IMR-90 (cell line): ENCODE measurements at regions not wholly inside any gene's neighbourhood (a gene's known extent, or its start where the extent isn't known, plus 50 kb on each side); places are given as distances from the start of the nearest gene placed in this dataset.

ENCODE experiments used
- ATAC-seq: fragments of 200-7000 bp; cut with Tn5 transposase; 2 replicates; pipeline ENCODE4 v1.9.1; 2020; ENCODE audit warnings: low read depth, mild to moderate bottlenecking, moderate library complexity
- BruUV-seq: library from RNA; stranded (reverse); fragments of 400-500 nt; replicated peaks from 2 replicates; lab custom pipeline; 2021; lab: Mats Ljungman, UMichigan
- CTCF ChIA-PET: fragments of 300-600 bp; formaldehyde crosslinking; extraction: SDS; loops from one replicate; lab custom pipeline; 2021; ENCODE audit warnings: antibody characterized with exemption; lab: Yijun Ruan, JAX
- POLR2A ChIA-PET: fragments of 300-600 bp; sonication (Branson Sonifier 250); formaldehyde crosslinking; loops from one replicate; lab custom pipeline; 2022; ENCODE audit warnings: antibody characterized with exemption; ENCODE audit not compliant: unreplicated experiment; lab: Charles Lee
- DNase-seq: peaks from one replicate; pipeline ENCODE4 v3.0.0; 2013
- H2AFZ ChIP-seq: replicated peaks from 2 replicates; pipeline ENCODE3; 2013; ENCODE audit warnings: low read length, mild to moderate bottlenecking; ENCODE audit not compliant: poor library complexity
- H2AK5ac ChIP-seq: 2 replicates; pipeline ENCODE4 v1.6.1; 2013; ENCODE audit warnings: low read depth, low read length, inconsistent platforms
- H2AK9ac ChIP-seq: replicated peaks from 2 replicates; pipeline ENCODE3; 2013; ENCODE audit warnings: mild to moderate bottlenecking, low read depth, low read length, moderate library complexity; ENCODE audit not compliant: poor library complexity
- H2BK120ac ChIP-seq: 2 replicates; pipeline ENCODE4 v1.6.1; 2013; ENCODE audit warnings: low read depth, low read length, inconsistent platforms
- H2BK15ac ChIP-seq: 3 replicates; pipeline ENCODE4 v1.6.1; 2013; ENCODE audit warnings: low read depth, low read length, inconsistent platforms
- H2BK20ac ChIP-seq: 2 replicates; pipeline ENCODE4 v1.6.1; 2013; ENCODE audit warnings: low read depth, mild to moderate bottlenecking, inconsistent platforms, low read length, moderate library complexity
- H2BK5ac ChIP-seq: 2 replicates; pipeline ENCODE4 v1.6.1; 2013; ENCODE audit warnings: mild to moderate bottlenecking, low read depth, low read length, inconsistent platforms; ENCODE audit not compliant: poor library complexity, severe bottlenecking
- H3K14ac ChIP-seq: replicated peaks from 2 replicates; pipeline ENCODE4 v1.6.1; 2013; ENCODE audit warnings: low read depth, low read length, inconsistent platforms
- H3K18ac ChIP-seq: 2 replicates; pipeline ENCODE4 v1.6.1; 2013; ENCODE audit warnings: low read depth, low read length, control low read depth
- H3K23ac ChIP-seq: 2 replicates; pipeline ENCODE4 v1.6.1; 2013; ENCODE audit warnings: low read depth, low read length, inconsistent platforms
- H3K27ac ChIP-seq: 2 replicates; pipeline ENCODE4 v1.5.1; 2013; ENCODE audit warnings: mild to moderate bottlenecking, control low read depth, low read length; ENCODE audit not compliant: insufficient read depth
- H3K27me3 ChIP-seq: 2 replicates; pipeline ENCODE4 v1.6.1; 2013; ENCODE audit warnings: low read length; ENCODE audit not compliant: control insufficient read depth, insufficient read depth
- H3K36me3 ChIP-seq: 2 replicates; pipeline ENCODE4 v1.6.1; 2013; ENCODE audit warnings: low read length, mixed read lengths; ENCODE audit not compliant: control insufficient read depth, insufficient read depth
- H3K4ac ChIP-seq: 2 replicates; pipeline ENCODE4 v1.6.1; 2013; ENCODE audit warnings: low read depth, low read length, inconsistent platforms
- H3K4me1 ChIP-seq: 2 replicates; pipeline ENCODE4 v1.6.1; 2013; ENCODE audit warnings: low read length, mixed read lengths; ENCODE audit not compliant: control insufficient read depth, insufficient read depth
- H3K4me2 ChIP-seq: 2 replicates; pipeline ENCODE4 v1.6.1; 2013; ENCODE audit warnings: low read depth, mild to moderate bottlenecking, control low read depth, low read length, moderate library complexity
- H3K4me3 ChIP-seq: 2 replicates; pipeline ENCODE4 v1.5.1; 2013; ENCODE audit warnings: low read depth, mild to moderate bottlenecking, control low read depth, low read length, moderate library complexity; ENCODE audit not compliant: insufficient read depth
- H3K56ac ChIP-seq: 2 replicates; pipeline ENCODE4 v1.6.1; 2013; ENCODE audit warnings: low read length, inconsistent platforms; ENCODE audit not compliant: insufficient read depth; ENCODE audit errors: extremely low read depth
- H3K79me1 ChIP-seq, 2 experiments: 2 replicates each; pipeline ENCODE4 v1.6.1; 2013; ENCODE audit warnings: low read length in 2 of 2, inconsistent platforms in 1 of 2, low read depth in 1 of 2
- H3K9ac ChIP-seq: 2 replicates; pipeline ENCODE4 v1.6.1; 2013; ENCODE audit warnings: low read depth, low read length, control low read depth
- H3K9me1 ChIP-seq: 2 replicates; pipeline ENCODE4 v1.6.1; 2013; ENCODE audit warnings: low read length, inconsistent platforms; ENCODE audit not compliant: insufficient read depth
- H3K9me3 ChIP-seq: 2 replicates; pipeline ENCODE4 v1.6.1; 2013; ENCODE audit warnings: low read length; ENCODE audit not compliant: control insufficient read depth, insufficient read depth
- H4K20me1 ChIP-seq: 2 replicates; pipeline ENCODE4 v1.6.1; 2013; ENCODE audit warnings: low read length, inconsistent platforms; ENCODE audit not compliant: insufficient read depth
- H4K5ac ChIP-seq: 2 replicates; pipeline ENCODE4 v1.6.1; 2013; ENCODE audit warnings: mild to moderate bottlenecking, low read depth, low read length, control low read depth
- H4K8ac ChIP-seq, 2 experiments: 2 replicates each; pipeline ENCODE4 v1.6.1; 2013; ENCODE audit warnings: low read depth in 2 of 2, low read length in 2 of 2, control low read depth in 1 of 2, inconsistent platforms in 1 of 2
- H4K91ac ChIP-seq: 2 replicates; pipeline ENCODE4 v1.6.1; 2013; ENCODE audit warnings: low read depth, low read length, inconsistent platforms; ENCODE audit not compliant: insufficient read depth
- BHLHE40 ChIP-seq: fragments of 150-350 bp; IDR thresholded peaks from 2 replicates; pipeline ENCODE4 v1.6.1; 2016; ENCODE audit warnings: mild to moderate bottlenecking, low read depth, low read length
- CHD1 ChIP-seq: IDR thresholded peaks from 2 replicates; pipeline ENCODE4 v1.6.1; 2012; ENCODE audit warnings: low read depth, low read length, improper control_type of control experiment
- FOS ChIP-seq: fragments of 150-350 bp; IDR thresholded peaks from 2 replicates; pipeline ENCODE4 v1.6.1; 2016; ENCODE audit warnings: low read depth, low read length
- MAFK ChIP-seq: IDR thresholded peaks from 2 replicates; pipeline ENCODE4 v1.6.1; 2012; ENCODE audit warnings: low read depth, low read length, improper control_type of control experiment
- NFE2L2 ChIP-seq: fragments of 150-350 bp; IDR thresholded peaks from 2 replicates; pipeline ENCODE4 v1.6.1; 2016; ENCODE audit warnings: low read depth, mild to moderate bottlenecking, low read length
- RAD21 ChIP-seq: IDR thresholded peaks from 2 replicates; pipeline ENCODE4 v1.6.1; 2012; ENCODE audit warnings: low read length, improper control_type of control experiment
- RFX5 ChIP-seq: IDR thresholded peaks from 2 replicates; pipeline ENCODE4 v1.8.0; 2012; ENCODE audit warnings: low read depth, mild to moderate bottlenecking, low read length, moderate library complexity
- SMC3 ChIP-seq: fragments of 150-350 bp; IDR thresholded peaks from 2 replicates; pipeline ENCODE4 v1.6.1; 2016; ENCODE audit warnings: low read depth, mild to moderate bottlenecking, antibody characterized with exemption, low read length, moderate library complexity
- USF2 ChIP-seq: fragments of 150-350 bp; IDR thresholded peaks from 2 replicates; pipeline ENCODE4 v1.6.1; 2017; ENCODE audit warnings: mild to moderate bottlenecking, antibody characterized with exemption, low read length, low read depth
- WGBS, 2 experiments: methylation state at CpG; one replicate each; pipeline versions ENCODE4 v1.1.5 to v1.1.7; 2013; ENCODE audit warnings: missing lambda C conversion rate in 2 of 2; ENCODE audit not compliant: insufficient read length in 1 of 2; ENCODE audit errors: extremely low coverage in 2 of 2; 5-methylcytosine and 5-hydroxymethylcytosine counted together
- dilution Hi-C: fragments of 300-500 bp; cut with HindIII; formaldehyde crosslinking; loops from one replicate; pipeline ENCODE4 v1.14.3; 2018; ENCODE audit warnings: low sequenced_read_pairs; ENCODE audit not compliant: unreplicated experiment
- in situ Hi-C: fragments of 300-500 bp; cut with MboI; formaldehyde crosslinking; loops from 3 replicates; pipeline ENCODE4 v1.14.3; 2019; ENCODE audit warnings: low sequenced_read_pairs, inconsistent platforms, mixed read lengths
- intact Hi-C: fragments of 100-400 bp; cut with micrococcal nuclease; formaldehyde crosslinking; loops from 2 replicates; pipeline ENCODE4 v1.10.0; 2022
- TF ChIP-seq, protein P1 (sequence below): conservative IDR thresholded peaks from 2 replicates; pipeline ENCODE4 v1.5.1; 2012; ENCODE audit warnings: mild to moderate bottlenecking, low read depth, low read length, improper control_type of control experiment

- no peaks in the 10 kb centered on the region for H3K36me3 ChIP-seq
- no peaks in the 10 kb centered on the region for H4K20me1 ChIP-seq
- dilution Hi-C loops, result no loop called here
- ATAC-seq (no peak), DNase-seq (no peak)
- H3K9ac ChIP-seq, result no peak overlapping the region
- H3K23ac ChIP-seq, result no peak overlapping the region
- no peak overlapping the region for H3K4me2 ChIP-seq
- POLR2A ChIA-PET, result no interaction called here
- no TSS peak for BruUV-seq
- H3K18ac ChIP-seq, result no peak overlapping the region
- TF ChIP-seq, protein P1, sequence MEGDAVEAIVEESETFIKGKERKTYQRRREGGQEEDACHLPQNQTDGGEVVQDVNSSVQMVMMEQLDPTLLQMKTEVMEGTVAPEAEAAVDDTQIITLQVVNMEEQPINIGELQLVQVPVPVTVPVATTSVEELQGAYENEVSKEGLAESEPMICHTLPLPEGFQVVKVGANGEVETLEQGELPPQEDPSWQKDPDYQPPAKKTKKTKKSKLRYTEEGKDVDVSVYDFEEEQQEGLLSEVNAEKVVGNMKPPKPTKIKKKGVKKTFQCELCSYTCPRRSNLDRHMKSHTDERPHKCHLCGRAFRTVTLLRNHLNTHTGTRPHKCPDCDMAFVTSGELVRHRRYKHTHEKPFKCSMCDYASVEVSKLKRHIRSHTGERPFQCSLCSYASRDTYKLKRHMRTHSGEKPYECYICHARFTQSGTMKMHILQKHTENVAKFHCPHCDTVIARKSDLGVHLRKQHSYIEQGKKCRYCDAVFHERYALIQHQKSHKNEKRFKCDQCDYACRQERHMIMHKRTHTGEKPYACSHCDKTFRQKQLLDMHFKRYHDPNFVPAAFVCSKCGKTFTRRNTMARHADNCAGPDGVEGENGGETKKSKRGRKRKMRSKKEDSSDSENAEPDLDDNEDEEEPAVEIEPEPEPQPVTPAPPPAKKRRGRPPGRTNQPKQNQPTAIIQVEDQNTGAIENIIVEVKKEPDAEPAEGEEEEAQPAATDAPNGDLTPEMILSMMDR, result no peak
- TF ChIP-seq NFE2L2, result no peak
- no peak for TF ChIP-seq BHLHE40
- no peak for TF ChIP-seq FOS
- no peak for TF ChIP-seq SMC3
- TF ChIP-seq MAFK, result no peak
- no peak for TF ChIP-seq USF2
- TF ChIP-seq RFX5, result no peak
- TF ChIP-seq CHD1, result no peak
- TF ChIP-seq RAD21, result no peak
- no peak overlapping the region for H4K8ac ChIP-seq
- no peak overlapping the region for H2AK5ac ChIP-seq
- CTCF ChIA-PET, result interaction anchor here (1.0 to 1.3 kb wide), 2 partner anchors 8 to 56 kb away, joined by 3 read pairs; no protein-coding TSS in a partner anchor
- no peaks in the 10 kb centered on the region for H3K27me3 ChIP-seq
- no peaks in the 10 kb centered on the region for H3K79me1 ChIP-seq
- no peak overlapping the region for H4K5ac ChIP-seq
- no peak overlapping the region for H2AK9ac ChIP-seq
- no CpG with 5 or more reads among the region's 1 CpG for WGBS, 2 experiments
- in situ Hi-C loops, result no loop called here
- H2BK120ac ChIP-seq, result no peak overlapping the region
- H3K9me3 ChIP-seq, result no peaks in the 10 kb centered on the region
- no peak overlapping the region for H3K27ac ChIP-seq
- no peak overlapping the region for H4K91ac ChIP-seq
- H3K9me1 ChIP-seq, result peaks cover 2% of the 10 kb centered on the region; the same call in 1 of the 2 replicates
- intact Hi-C loops, result no loop called here
- no peak overlapping the region for H3K4ac ChIP-seq
- peaks cover 5% of the 10 kb centered on the region for H3K4me1 ChIP-seq
- no peak overlapping the region for H2BK15ac ChIP-seq
- H2BK5ac ChIP-seq, result no peak overlapping the region
- H3K4me3 ChIP-seq, result no peak overlapping the region
- no peak overlapping the region for H2BK20ac ChIP-seq
- no peak overlapping the region for H3K56ac ChIP-seq
- H2AFZ ChIP-seq, result no peak overlapping the region
- H3K14ac ChIP-seq, result no peak overlapping the region
These were observed 52.3 kb upstream of the RAB4A start for GRCh38 chr1:229218612-229219025.
